NCI-H2171 (cell line): ENCODE measurements at regions not wholly inside any gene's neighbourhood (a gene's known extent, or its start where the extent isn't known, plus 50 kb on each side); places are given as distances from the start of the nearest gene placed in this dataset.

ENCODE experiments used
- DNase-seq: peaks from one replicate; lab custom pipeline; 2025; lab: John Stamatoyannopoulos, UW

GRCh38 chr16:85401917-85402766 is 211.0 kb upstream of the GSE1 start:
- no peak for DNase-seq

DNA sequence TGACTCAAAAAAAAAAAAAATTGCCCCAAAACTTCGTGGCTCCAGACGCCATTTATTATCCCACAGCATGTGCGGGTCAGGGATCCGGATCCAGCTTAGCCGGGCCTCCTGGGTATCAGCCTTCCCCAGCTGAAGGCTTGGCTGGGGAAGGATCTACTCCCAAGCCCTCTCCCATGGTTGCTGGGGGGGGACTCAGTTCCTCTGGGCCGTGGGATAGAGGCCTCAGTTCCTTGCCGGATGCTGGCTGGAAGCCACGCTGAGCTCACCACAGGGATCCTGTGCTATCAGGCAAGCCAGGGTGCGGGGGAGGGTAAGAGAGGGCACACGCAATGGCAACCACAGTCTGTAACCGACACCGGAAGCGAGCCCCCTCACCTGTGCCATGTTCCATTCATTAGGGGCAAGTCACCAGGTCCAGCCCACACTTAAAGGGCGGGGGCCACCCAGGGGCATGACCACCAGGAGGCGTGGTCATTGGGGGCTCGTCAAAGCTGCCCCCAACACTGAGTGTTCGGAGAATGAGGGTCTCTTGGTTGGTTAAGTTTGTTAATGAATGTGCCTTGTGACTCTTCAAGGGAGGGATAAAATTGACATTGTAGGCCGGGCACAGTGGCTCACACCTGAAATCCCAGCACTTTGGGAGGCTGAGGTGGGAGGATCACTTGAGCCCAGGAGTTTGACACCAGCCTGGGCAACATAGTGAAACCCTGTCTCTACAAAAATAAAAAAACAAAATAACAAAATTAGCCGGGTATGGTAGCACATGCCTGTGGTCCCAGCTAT is 210.0 kb upstream of the GSE1 start:
- DNase-seq, result no peak

- DNase-seq, result no peak
Measured at GRCh38 chr16:85403693-85404092, 209.4 kb upstream of the GSE1 start.

- no peak for DNase-seq
Measured at GRCh38 chr16:85412911-85413520, 200.1 kb upstream of the GSE1 start.

DNA sequence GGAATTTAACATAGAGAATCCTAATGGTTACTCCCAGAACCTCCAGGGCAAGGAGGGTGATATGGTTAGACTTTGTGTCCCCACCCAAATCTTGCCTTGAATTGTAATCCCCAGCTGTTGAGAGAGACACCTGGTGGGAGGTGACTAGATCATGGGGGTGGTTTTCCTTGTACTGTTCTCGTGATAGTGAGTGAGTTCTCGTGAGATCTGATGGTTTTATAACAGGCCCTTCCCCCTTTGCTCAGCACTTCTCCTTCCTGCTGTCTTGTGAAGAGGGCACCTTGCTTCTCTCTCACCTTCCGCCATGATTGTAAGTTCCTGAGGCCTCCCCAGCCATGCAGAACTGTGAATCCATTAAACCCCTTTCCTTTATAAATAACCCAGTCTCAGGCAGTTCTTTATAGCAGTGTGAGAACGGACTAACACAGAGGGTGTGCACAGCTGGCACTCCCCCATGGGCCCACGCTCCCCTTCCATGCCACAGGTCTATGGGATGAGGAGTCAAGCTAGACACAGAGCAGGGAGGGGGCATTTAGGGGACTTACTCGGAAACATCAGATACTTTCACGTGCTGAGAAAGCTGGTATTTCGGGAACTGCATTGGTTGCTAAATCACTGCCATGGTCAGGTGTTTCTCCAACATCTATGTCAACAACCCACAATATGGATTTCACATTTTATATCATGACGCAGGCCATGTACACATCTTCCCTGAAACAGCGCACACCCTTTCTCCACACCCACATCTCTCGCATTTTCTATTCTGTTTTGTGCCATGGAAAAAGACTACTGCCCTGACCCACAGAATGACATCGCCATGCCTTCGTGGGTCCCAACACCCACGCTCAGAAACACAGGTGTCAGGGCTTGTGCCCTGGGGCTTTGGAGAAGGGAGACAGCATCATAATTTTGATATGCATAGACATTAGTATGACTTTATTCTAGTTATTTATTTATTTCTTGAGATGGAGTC is 199.1 kb upstream of the GSE1 start:
- DNase-seq, result no peak

DNA sequence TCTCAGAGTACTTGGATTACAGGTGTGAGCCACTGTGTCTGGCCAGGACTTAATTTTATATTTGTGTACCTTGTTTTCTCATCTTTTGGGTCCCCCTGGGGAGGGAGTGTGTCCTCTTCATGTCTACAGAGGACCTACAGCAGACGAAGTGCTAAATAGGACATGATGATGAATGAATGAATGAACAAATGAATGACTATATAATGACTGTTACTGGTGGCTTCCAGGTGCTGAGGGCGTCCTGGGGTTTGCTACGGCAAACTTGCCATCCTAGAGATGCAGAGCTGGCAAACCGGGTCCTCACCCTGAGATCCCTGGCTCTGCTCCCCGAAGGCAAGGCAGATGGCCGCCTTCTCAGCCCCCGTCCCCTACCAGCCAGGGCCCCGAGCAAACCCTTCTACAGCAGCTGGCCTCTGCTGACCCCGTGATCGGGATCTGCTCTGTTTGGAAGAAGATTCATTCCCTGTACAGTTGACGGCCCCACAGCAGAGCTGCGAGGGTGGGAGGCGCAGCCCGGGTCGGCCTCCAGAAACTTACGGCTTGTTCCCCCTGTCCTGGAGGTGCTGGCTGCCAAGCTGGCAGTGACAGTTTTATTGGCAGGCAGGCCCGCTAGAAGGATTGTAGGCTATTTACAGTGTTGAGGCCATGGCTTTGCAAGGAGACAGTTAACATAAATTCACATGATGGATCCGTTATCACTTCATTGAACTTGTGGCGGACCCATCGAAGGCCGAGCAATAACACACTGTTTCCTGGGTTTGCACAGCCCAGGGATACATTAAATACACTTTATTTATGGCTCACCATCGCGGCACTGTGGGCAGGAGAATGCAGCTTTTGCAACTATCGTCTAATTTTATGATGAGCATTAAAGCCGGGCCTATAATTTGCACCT is 197.7 kb upstream of the GSE1 start:
- DNase-seq, result no peak

GRCh38 chr16:85416228-85417109 is 196.7 kb upstream of the GSE1 start:
- DNase-seq, result peak; percentile 51

- no peak for DNase-seq
Measured at GRCh38 chr16:85417156-85417860, 195.8 kb upstream of the GSE1 start.

- peak; percentile 83 for DNase-seq
Measured at GRCh38 chr16:85418978-85419491, 194.1 kb upstream of the GSE1 start.

- no peak for DNase-seq
Measured at GRCh38 chr16:85419503-85420408, 193.4 kb upstream of the GSE1 start.

DNA sequence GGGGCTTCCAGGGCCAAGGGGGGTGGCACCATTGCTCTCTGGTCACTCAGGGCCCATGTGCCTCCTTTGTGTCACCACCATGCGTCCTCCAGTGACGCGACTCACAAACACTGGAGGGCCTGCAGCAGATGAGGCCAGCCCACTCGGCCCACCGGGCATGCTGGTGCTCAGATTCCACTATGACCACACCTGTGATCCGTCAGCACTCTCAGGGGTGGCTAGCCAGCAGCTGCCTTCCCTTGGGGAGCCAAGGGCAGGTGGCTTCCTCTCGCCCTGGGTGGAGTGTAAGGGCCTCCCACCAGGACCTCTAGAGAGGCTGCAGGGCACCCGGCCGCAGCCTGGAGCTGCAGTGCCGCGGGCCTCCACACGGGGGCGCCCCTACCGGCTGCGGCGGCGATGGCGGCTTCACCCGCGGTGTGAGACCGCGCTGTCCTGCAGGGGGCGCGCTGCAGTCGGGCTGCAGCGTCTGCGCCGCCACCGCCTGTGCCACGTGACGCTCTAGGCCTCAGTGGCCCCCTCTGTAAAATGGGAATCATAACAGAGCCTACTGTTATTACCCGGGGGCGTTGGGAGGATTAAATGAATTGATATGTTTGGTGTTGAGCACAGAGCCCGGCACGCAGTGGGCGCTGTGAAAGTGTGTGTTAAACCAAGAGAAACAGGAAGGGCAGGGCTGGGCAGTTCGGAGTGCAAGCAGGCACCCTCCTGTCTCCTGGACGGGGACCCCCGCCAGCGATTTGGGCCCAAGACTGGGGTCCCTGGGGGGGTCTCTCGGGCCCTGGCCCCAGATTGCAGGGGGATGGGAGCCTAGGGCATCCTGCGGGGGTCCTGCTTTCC is 192.4 kb upstream of the GSE1 start:
- no peak for DNase-seq

- no peak for DNase-seq
Measured at GRCh38 chr16:85421338-85422195, 191.6 kb upstream of the GSE1 start.

- DNase-seq, result no peak
Measured at GRCh38 chr16:85422196-85422631, 190.9 kb upstream of the GSE1 start.

- DNase-seq, result no peak
Measured at GRCh38 chr16:85422632-85423550, 190.2 kb upstream of the GSE1 start.

DNA sequence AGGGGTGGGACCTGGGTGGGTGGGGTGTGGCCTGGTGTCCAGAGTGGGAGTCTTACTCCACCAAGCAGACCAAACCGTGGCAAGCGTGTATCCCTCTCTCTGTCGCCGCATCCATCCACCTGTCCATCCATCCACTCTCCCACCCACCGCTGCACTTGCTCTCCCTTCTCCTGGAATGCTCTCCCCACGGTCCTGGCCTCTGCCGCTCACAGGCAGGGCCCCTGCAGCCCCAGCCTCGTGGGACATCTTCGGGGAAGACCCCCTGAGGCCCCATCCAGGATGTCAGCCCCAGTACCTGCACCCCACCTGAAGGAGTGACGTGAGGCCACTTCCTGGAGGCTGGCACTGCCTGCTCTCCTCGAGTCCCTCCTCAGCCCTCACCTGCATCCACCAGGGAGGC is 189.5 kb upstream of the GSE1 start:
- DNase-seq, result no peak
